ENCODE measurements at regions not wholly inside any gene's neighbourhood (a gene's known extent, or its start where the extent isn't known, plus 50 kb on each side); places are given as distances from the start of the nearest gene placed in this dataset.

DNA sequence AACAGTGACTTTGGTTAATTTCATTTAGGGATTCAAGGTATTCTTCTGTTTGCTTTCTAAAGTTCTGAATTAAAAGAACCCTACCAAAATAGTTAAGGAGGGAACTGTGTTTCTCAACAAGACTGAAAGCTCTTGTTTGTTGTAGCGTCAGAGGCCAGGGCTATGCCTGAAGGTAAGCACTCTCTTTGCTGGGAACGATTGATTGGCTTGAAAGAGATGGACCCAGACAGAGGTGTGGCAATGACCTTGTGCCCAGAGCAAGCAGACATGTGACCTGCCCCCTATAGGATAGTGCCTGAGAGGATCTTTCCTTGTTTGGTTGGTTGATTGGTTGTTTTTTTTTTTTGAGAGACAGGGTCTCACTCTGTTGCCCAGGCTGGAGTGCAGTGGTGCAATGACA lies 68.3 kb upstream of the CECR2 start:
- TF ChIP-seq, protein P1, sequence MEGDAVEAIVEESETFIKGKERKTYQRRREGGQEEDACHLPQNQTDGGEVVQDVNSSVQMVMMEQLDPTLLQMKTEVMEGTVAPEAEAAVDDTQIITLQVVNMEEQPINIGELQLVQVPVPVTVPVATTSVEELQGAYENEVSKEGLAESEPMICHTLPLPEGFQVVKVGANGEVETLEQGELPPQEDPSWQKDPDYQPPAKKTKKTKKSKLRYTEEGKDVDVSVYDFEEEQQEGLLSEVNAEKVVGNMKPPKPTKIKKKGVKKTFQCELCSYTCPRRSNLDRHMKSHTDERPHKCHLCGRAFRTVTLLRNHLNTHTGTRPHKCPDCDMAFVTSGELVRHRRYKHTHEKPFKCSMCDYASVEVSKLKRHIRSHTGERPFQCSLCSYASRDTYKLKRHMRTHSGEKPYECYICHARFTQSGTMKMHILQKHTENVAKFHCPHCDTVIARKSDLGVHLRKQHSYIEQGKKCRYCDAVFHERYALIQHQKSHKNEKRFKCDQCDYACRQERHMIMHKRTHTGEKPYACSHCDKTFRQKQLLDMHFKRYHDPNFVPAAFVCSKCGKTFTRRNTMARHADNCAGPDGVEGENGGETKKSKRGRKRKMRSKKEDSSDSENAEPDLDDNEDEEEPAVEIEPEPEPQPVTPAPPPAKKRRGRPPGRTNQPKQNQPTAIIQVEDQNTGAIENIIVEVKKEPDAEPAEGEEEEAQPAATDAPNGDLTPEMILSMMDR (conservative IDR thresholded peaks at IDR 0.05) = no peak
- no peak for TF ChIP-seq ZFX (IDR thresholded peaks at IDR 0.05)
